ENCODE measurements at regions not wholly inside any gene's neighbourhood (a gene's known extent, or its start where the extent isn't known, plus 50 kb on each side); places are given as distances from the start of the nearest gene placed in this dataset.
"Not testable (repeated sequence)": the region's sequence is repeated elsewhere in the genome, so short reads cannot be mapped to it uniquely, and the experiment has no call there.

GRCh38 chr13:62379241-62379640 lies 963.6 kb upstream of the PCDH20 start:
- not testable (repeated sequence) for DNase-seq (ENCODE audit: low spot score)

- no peak for DNase-seq (ENCODE audit: low spot score)
Observed at GRCh38 chr13:62377838-62378237, 962.2 kb upstream of the PCDH20 start.

- no peak for DNase-seq (ENCODE audit: low spot score)
Observed at GRCh38 chr13:62375653-62376052, 960.0 kb upstream of the PCDH20 start.

GRCh38 chr13:62371737-62372136 lies 956.1 kb upstream of the PCDH20 start:
- DNase-seq (ENCODE audit: low spot score) = no peak

GRCh38 chr13:62367971-62368370 lies 952.3 kb upstream of the PCDH20 start:
- DNase-seq (ENCODE audit: low spot score) = not testable (repeated sequence)

GRCh38 chr13:62360609-62361008 lies 945.0 kb upstream of the PCDH20 start:
- no peak for DNase-seq (ENCODE audit: low spot score)

GRCh38 chr13:62358646-62358932 lies 942.9 kb upstream of the PCDH20 start:
- no peak for DNase-seq (ENCODE audit: low spot score)

GRCh38 chr13:62357887-62358645 lies 942.4 kb upstream of the PCDH20 start:
- DNase-seq (ENCODE audit: low spot score) = no peak

GRCh38 chr13:62356977-62357376 lies 941.3 kb upstream of the PCDH20 start:
- no peak for DNase-seq (ENCODE audit: low spot score)

GRCh38 chr13:62337109-62337880 lies 921.6 kb upstream of the PCDH20 start:
- DNase-seq (ENCODE audit: low spot score) = no peak

GRCh38 chr13:62336507-62336906 lies 920.9 kb upstream of the PCDH20 start:
- DNase-seq (ENCODE audit: low spot score) = no peak

- no peak for DNase-seq (ENCODE audit: low spot score)
Observed at GRCh38 chr13:62333466-62333865, 917.8 kb upstream of the PCDH20 start.

GRCh38 chr13:62331384-62331783 lies 915.7 kb upstream of the PCDH20 start:
- no peak for DNase-seq (ENCODE audit: low spot score)

- DNase-seq (ENCODE audit: low spot score) = no peak
Observed at GRCh38 chr13:62327367-62327766, 911.7 kb upstream of the PCDH20 start.

GRCh38 chr13:62324842-62325241 lies 909.2 kb upstream of the PCDH20 start:
- no peak for DNase-seq (ENCODE audit: low spot score)

- DNase-seq (ENCODE audit: low spot score) = no peak
Observed at GRCh38 chr13:62321895-62322294, 906.2 kb upstream of the PCDH20 start.

- DNase-seq (ENCODE audit: low spot score) = no peak
Observed at GRCh38 chr13:62321139-62321538, 905.5 kb upstream of the PCDH20 start.

- DNase-seq (ENCODE audit: low spot score) = no peak
Observed at GRCh38 chr13:62320129-62321108, 904.8 kb upstream of the PCDH20 start.

GRCh38 chr13:62309904-62310303 lies 894.3 kb upstream of the PCDH20 start:
- DNase-seq (ENCODE audit: low spot score) = no peak

GRCh38 chr13:62305756-62306155 lies 890.1 kb upstream of the PCDH20 start:
- no peak for DNase-seq (ENCODE audit: low spot score)

GRCh38 chr13:62302341-62302740 lies 886.7 kb upstream of the PCDH20 start:
- no peak for DNase-seq (ENCODE audit: low spot score)

GRCh38 chr13:62299988-62300387 lies 884.3 kb upstream of the PCDH20 start:
- no peak for DNase-seq (ENCODE audit: low spot score)

Measured in mesenteric fat pad (tissue), 1 donor.